ENCODE measurements at regions not wholly inside any gene's neighbourhood (a gene's known extent, or its start where the extent isn't known, plus 50 kb on each side); places are given as distances from the start of the nearest gene placed in this dataset.

- ATAC-seq, result no peak
These were observed 66.6 kb upstream of the CNR1 start for GRCh38 chr6:88232753-88233152.

- ATAC-seq, result no peak
These were observed 57.2 kb upstream of the CNR1 start for GRCh38 chr6:88223298-88223697.

- no peak for ATAC-seq
These were observed 54.3 kb upstream of the CNR1 start for GRCh38 chr6:88220493-88220892.

- ATAC-seq, result no peak
These were observed 50.0 kb upstream of the CNR1 start for GRCh38 chr6:88216182-88216581.

Data from esophagus mucosa (tissue), 1 donor.